Endothelial cell of umbilical vein (primary cell): ENCODE measurements at regions not wholly inside any gene's neighbourhood (a gene's known extent, or its start where the extent isn't known, plus 50 kb on each side); places are given as distances from the start of the nearest gene placed in this dataset.

Source experiments
- BruUV-seq: library from RNA; stranded (reverse); fragments of 400-500 nt; replicated peaks from 2 replicates; lab custom pipeline; 2021; lab: Mats Ljungman, UMichigan
- CTCF ChIA-PET: fragments of 300-600, 350-600 bp; sonication (Branson Sonifier 250); formaldehyde crosslinking; loops from one replicate; lab custom pipeline; 2021; ENCODE audit warnings: antibody characterized with exemption, inconsistent platforms; lab: Charles Lee
- POLR2A ChIA-PET: fragments of 300-600, 350-600 bp; sonication (Branson Sonifier 250); formaldehyde crosslinking; loops from one replicate; lab custom pipeline; 2021; ENCODE audit warnings: antibody characterized with exemption, inconsistent platforms; lab: Charles Lee
- DNase-seq: peaks from one replicate; pipeline ENCODE4 v3.0.0-alpha.2; 2011; ENCODE audit warnings: low read depth, low spot score
- FAIRE-seq: peaks from 2 replicates; lab custom pipeline; 2011; peaks lifted over from hg19 to GRCh38; lab: Jason Lieb, UNC
- H2AFZ ChIP-seq: 2 replicates; pipeline ENCODE4 v1.6.0; 2012; ENCODE audit warnings: low read depth, low read length, control low read depth, inconsistent platforms
- H3K27ac ChIP-seq: 2 replicates; pipeline ENCODE4 v1.5.1; 2011; ENCODE audit warnings: low read depth, mild to moderate bottlenecking, control low read depth, low read length, moderate library complexity; ENCODE audit not compliant: insufficient read depth
- H3K27me3 ChIP-seq, 2 experiments: 2 replicates each; pipeline versions ENCODE4 v1.6.0 to v1.6.1; 2011; ENCODE audit warnings: low read length in 2 of 2, mixed read lengths in 1 of 2; ENCODE audit not compliant: control insufficient read depth in 2 of 2, insufficient read depth in 2 of 2
- H3K36me3 ChIP-seq, 2 experiments: 2 replicates in 1 of 2; 3 replicates in 1 of 2; pipeline ENCODE4 v1.5.1; 2011; ENCODE audit warnings: low read length in 2 of 2, mild to moderate bottlenecking in 1 of 2, moderate library complexity in 1 of 2; ENCODE audit not compliant: control insufficient read depth in 2 of 2, insufficient read depth in 2 of 2; ENCODE audit errors: extremely low read depth in 1 of 2
- H3K4me1 ChIP-seq: 3 replicates; pipeline ENCODE4 v1.5.1; 2011; ENCODE audit warnings: mild to moderate bottlenecking, low read length; ENCODE audit not compliant: control insufficient read depth, insufficient read depth; ENCODE audit errors: extremely low read depth
- H3K4me2 ChIP-seq: 2 replicates; pipeline ENCODE4 v1.6.1; 2011; ENCODE audit warnings: low read length, control low read depth, mixed read lengths; ENCODE audit not compliant: insufficient read depth
- H3K4me3 ChIP-seq, 3 experiments: fragments of 200-600 bp in 1 of 3; sonication (generic), shearing (Covaris generic) in 1 of 3; replicated peaks in 1 of 3; 2 replicates each; pipeline ENCODE4 v1.5.1; 2011 to 2016; ENCODE audit warnings: control low read depth in 3 of 3, low read length in 3 of 3, mild to moderate bottlenecking in 2 of 3, inconsistent platforms in 1 of 3, low read depth in 1 of 3, moderate library complexity in 1 of 3; ENCODE audit not compliant: insufficient read depth in 1 of 3
- H3K79me2 ChIP-seq: 2 replicates; pipeline ENCODE4 v1.6.0; 2012; ENCODE audit warnings: low read length, inconsistent platforms; ENCODE audit not compliant: control insufficient read depth, insufficient read depth
- H3K9ac ChIP-seq: replicated peaks from 2 replicates; pipeline ENCODE3; 2011; ENCODE audit warnings: low read length, control low read depth; ENCODE audit not compliant: insufficient read depth; ENCODE audit errors: extremely low read depth
- H3K9me1 ChIP-seq: replicated peaks from 3 replicates; pipeline ENCODE4 v1.6.0; 2011; ENCODE audit warnings: mild to moderate bottlenecking, low read length; ENCODE audit not compliant: control insufficient read depth, insufficient read depth; ENCODE audit errors: extremely low read depth
- H3K9me3 ChIP-seq: replicated peaks from 2 replicates; pipeline ENCODE4 v1.5.1; 2012; ENCODE audit warnings: low read length, inconsistent platforms; ENCODE audit not compliant: control insufficient read depth, insufficient read depth
- H4K20me1 ChIP-seq: replicated peaks from 2 replicates; pipeline ENCODE3; 2011; ENCODE audit warnings: mild to moderate bottlenecking, low read length; ENCODE audit not compliant: control insufficient read depth, insufficient read depth; ENCODE audit errors: extremely low read depth
- CTCF ChIP-seq, 2 donors: IDR thresholded peaks; 1 replicate in 1 of 2; 2 replicates in 1 of 2; pipeline ENCODE4 v1.5.1; 2011; ENCODE audit warnings: low read length in 2 of 2, mild to moderate bottlenecking in 2 of 2, moderate library complexity in 2 of 2, control low read depth in 1 of 2, inconsistent platforms in 1 of 2, low read depth in 1 of 2; ENCODE audit not compliant: insufficient read depth in 1 of 2; ENCODE audit errors: extremely low read depth in 1 of 2
- EZH2 ChIP-seq: IDR thresholded peaks from 2 replicates; pipeline ENCODE4 v1.6.1; 2012; ENCODE audit warnings: borderline replicate concordance, low read depth, mild to moderate bottlenecking, moderate library complexity, low read length, inconsistent platforms; ENCODE audit not compliant: severe bottlenecking
- FOS ChIP-seq: IDR thresholded peaks from 2 replicates; pipeline ENCODE4 v1.6.1; 2011; ENCODE audit warnings: mild to moderate bottlenecking, low read length, moderate library complexity, borderline replicate concordance; ENCODE audit not compliant: insufficient read depth
- GATA2 ChIP-seq: IDR thresholded peaks from 2 replicates; pipeline ENCODE4 v1.7.0; 2011; ENCODE audit warnings: low read depth, mild to moderate bottlenecking, moderate library complexity, mixed read lengths, low read length; ENCODE audit not compliant: insufficient read length, insufficient read depth
- JUN ChIP-seq: IDR thresholded peaks from 2 replicates; pipeline ENCODE4 v1.6.1; 2011; ENCODE audit warnings: borderline replicate concordance, low read depth; ENCODE audit not compliant: insufficient read length, insufficient read depth
- MAX ChIP-seq: IDR thresholded peaks from 2 replicates; pipeline ENCODE4 v1.6.1; 2011; ENCODE audit not compliant: insufficient read depth, insufficient read length
- MYC ChIP-seq: IDR thresholded peaks from one replicate; pipeline ENCODE4 v1.6.1; 2011; ENCODE audit warnings: mild to moderate bottlenecking, low read depth, low read length
- POLR2A ChIP-seq: IDR thresholded peaks from 2 replicates; pipeline ENCODE4 v1.6.1; 2012; ENCODE audit warnings: low read depth, mild to moderate bottlenecking, control low read depth, low read length
- POLR2AphosphoS5 ChIP-seq: IDR thresholded peaks from 2 replicates; pipeline ENCODE4 v1.6.1; 2012; ENCODE audit warnings: low read depth, mild to moderate bottlenecking, control low read depth, low read length, moderate library complexity; ENCODE audit not compliant: insufficient read depth
- dilution Hi-C: fragments of 300-500 bp; cut with MboI; formaldehyde crosslinking; loops from one replicate; pipeline ENCODE4 v1.15.0; 2019; ENCODE audit warnings: low sequenced_read_pairs; ENCODE audit not compliant: extremely low pct_ligation_motif_present
- intact Hi-C: fragments of 100-400 bp; cut with micrococcal nuclease; formaldehyde crosslinking; loops from one replicate; pipeline ENCODE4 v1.10.0; 2022

- H3K9me1 ChIP-seq = no peaks in the 10 kb centered on the region
- no peaks in the 10 kb centered on the region for H3K9me3 ChIP-seq
- no peaks in the 10 kb centered on the region for H3K27me3 ChIP-seq
- no peaks in the 10 kb centered on the region for H3K4me1 ChIP-seq
- no peaks in the 10 kb centered on the region for H4K20me1 ChIP-seq
- no peak for DNase-seq
- no peak overlapping the region for H2AFZ ChIP-seq
- intact Hi-C loops = no loop called here
- H3K4me3 ChIP-seq = no peak overlapping the region
- no peak overlapping the region for H3K4me2 ChIP-seq
- POLR2A ChIA-PET = no interaction called here
- BruUV-seq = no TSS peak
- H3K79me2 ChIP-seq = no peaks in the 10 kb centered on the region
- H3K9ac ChIP-seq = no peak overlapping the region
- no peaks in the 10 kb centered on the region for H3K36me3 ChIP-seq
- no peak for FAIRE-seq
- dilution Hi-C loops = no loop called here
- CTCF ChIA-PET = no interaction called here
- no peak overlapping the region for H3K27ac ChIP-seq
- TF ChIP-seq GATA2 (no peak), MAX (no peak), EZH2 (no peak), MYC (no peak), POLR2A (no peak), JUN (no peak), CTCF (IDR thresholded peaks at IDR 0.05; ENCODE audit: extremely low read depth in 1 of 2, insufficient read depth in 1 of 2, low read depth in 1 of 2, low read length in 2 of 2) (no peak), FOS (no peak), POLR2AphosphoS5 (no peak)
Measured at GRCh38 chr4:173717581-173717980, 187.6 kb upstream of the HAND2 start.
